Neural progenitor cell (in vitro differentiated cells): ENCODE measurements at regions not wholly inside any gene's neighbourhood (a gene's known extent, or its start where the extent isn't known, plus 50 kb on each side); places are given as distances from the start of the nearest gene placed in this dataset.

Source experiments
- CTCF ChIP-seq: fragments of 200-600 bp; sonication (generic); IDR thresholded peaks from 2 replicates; pipeline ENCODE4 v1.5.1; 2017; ENCODE audit warnings: antibody characterized with exemption, mild to moderate bottlenecking
- EZH2 ChIP-seq: fragments of 200-600 bp; sonication (generic); IDR thresholded peaks from 2 replicates; pipeline ENCODE4 v1.6.1; 2017; ENCODE audit warnings: antibody characterized with exemption, mild to moderate bottlenecking, moderate library complexity
- EZH2phosphoT487 ChIP-seq: fragments of 200-600 bp; sonication (generic); IDR thresholded peaks from 2 replicates; pipeline ENCODE4 v1.6.1; 2017; ENCODE audit warnings: antibody characterized with exemption

- TF ChIP-seq CTCF (no peak), EZH2 (no peak), EZH2phosphoT487 (no peak)
Measured at GRCh38 chr4:38368613-38369012, 295.4 kb upstream of the KLF3 start.
